ENCODE measurements at regions not wholly inside any gene's neighbourhood (a gene's known extent, or its start where the extent isn't known, plus 50 kb on each side); places are given as distances from the start of the nearest gene placed in this dataset.

- H3K4me1 ChIP-seq (ENCODE audit: control insufficient read depth in 3 of 3, insufficient read depth in 2 of 3, low read depth in 1 of 3, low read length in 2 of 3): peaks cover 0 to 4% (median 0%) of the 10 kb centered on the region in 3 donors
- no peaks in the 10 kb centered on the region for H3K36me3 ChIP-seq (ENCODE audit: control insufficient read depth in 3 of 3, insufficient read depth in 2 of 3, low read depth in 1 of 3, low read length in 3 of 3)
- no peak for DNase-seq
- 79 to 84% (median 82%) methylated on average over 12 of the region's 12 CpGs for WGBS, 3 donors
- no peak for FAIRE-seq
- H3K27me3 ChIP-seq (ENCODE audit: control insufficient read depth in 3 of 3, insufficient read depth in 3 of 3, low read length in 3 of 3): no peaks in the 10 kb centered on the region
- no peak overlapping the region for H3K27ac ChIP-seq (ENCODE audit: low read depth in 1 of 3, low read length in 2 of 3)
- no peak overlapping the region for H3K4me3 ChIP-seq (ENCODE audit: low read depth in 1 of 3, low read length in 3 of 3)
- H3K9me3 ChIP-seq (ENCODE audit: control insufficient read depth in 2 of 2, insufficient read depth in 1 of 2, low read depth in 1 of 2, low read length in 1 of 2): no peaks in the 10 kb centered on the region
Measured at GRCh38 chr1:226804907-226805759, 65.3 kb upstream of the PSEN2 start.

GRCh38 chr1:226800763-226801380 is 61.8 kb upstream of the ITPKB start:
- Histone ChIP-seq H3K36me3 (ENCODE audit: control insufficient read depth in 3 of 3, insufficient read depth in 2 of 3, low read depth in 1 of 3, low read length in 3 of 3) (no peaks in the 10 kb centered on the region), H3K9me3 (ENCODE audit: control insufficient read depth in 2 of 2, insufficient read depth in 1 of 2, low read depth in 1 of 2, low read length in 1 of 2) (no peaks in the 10 kb centered on the region), H3K4me1 (ENCODE audit: control insufficient read depth in 3 of 3, insufficient read depth in 2 of 3, low read depth in 1 of 3, low read length in 2 of 3) (peaks cover 0 to 11% (median 0%) of the 10 kb centered on the region in 3 donors), H3K27ac (ENCODE audit: low read depth in 1 of 3, low read length in 2 of 3) (no peak overlapping the region), H3K27me3 (ENCODE audit: control insufficient read depth in 3 of 3, insufficient read depth in 3 of 3, low read length in 3 of 3) (no peaks in the 10 kb centered on the region), H3K4me3 (ENCODE audit: low read depth in 1 of 3, low read length in 3 of 3) (no peak overlapping the region)
- DNase-seq (no peak), FAIRE-seq (no peak)
- WGBS, 3 donors: 90 to 92% (median 90%) methylated on average over 2 of the region's 2 CpGs

- WGBS, 3 donors: 76 to 90% (median 81%) methylated on average over 12 of the region's 12 CpGs
- FAIRE-seq (no peak), DNase-seq (no peak)
- Histone ChIP-seq H3K4me1 (ENCODE audit: control insufficient read depth in 3 of 3, insufficient read depth in 2 of 3, low read depth in 1 of 3, low read length in 2 of 3) (peaks cover 0 to 9% (median 0%) of the 10 kb centered on the region in 3 donors), H3K4me3 (ENCODE audit: low read depth in 1 of 3, low read length in 3 of 3) (no peak overlapping the region), H3K9me3 (ENCODE audit: control insufficient read depth in 2 of 2, insufficient read depth in 1 of 2, low read depth in 1 of 2, low read length in 1 of 2) (no peaks in the 10 kb centered on the region), H3K36me3 (ENCODE audit: control insufficient read depth in 3 of 3, insufficient read depth in 2 of 3, low read depth in 1 of 3, low read length in 3 of 3) (no peaks in the 10 kb centered on the region), H3K27ac (ENCODE audit: low read depth in 1 of 3, low read length in 2 of 3) (peak overlapping the region in 2 of 3 donors; percentile 15 to 18), H3K27me3 (ENCODE audit: control insufficient read depth in 3 of 3, insufficient read depth in 3 of 3, low read length in 3 of 3) (no peaks in the 10 kb centered on the region)
Measured at GRCh38 chr1:226799634-226800281, 60.7 kb upstream of the ITPKB start.

GRCh38 chr1:226798427-226799411 is 59.6 kb upstream of the ITPKB start:
- no peaks in the 10 kb centered on the region for H3K27me3 ChIP-seq (ENCODE audit: control insufficient read depth in 3 of 3, insufficient read depth in 3 of 3, low read length in 3 of 3)
- no peak overlapping the region for H3K4me3 ChIP-seq (ENCODE audit: low read depth in 1 of 3, low read length in 3 of 3)
- no peak for FAIRE-seq
- peak overlapping the region in 1 of 3 donors; percentile 18 for H3K27ac ChIP-seq (ENCODE audit: low read depth in 1 of 3, low read length in 2 of 3)
- H3K9me3 ChIP-seq (ENCODE audit: control insufficient read depth in 2 of 2, insufficient read depth in 1 of 2, low read depth in 1 of 2, low read length in 1 of 2): no peaks in the 10 kb centered on the region
- WGBS, 3 donors: 67 to 77% (median 74%) methylated on average over 21 to 22 of the region's 22 CpGs
- DNase-seq: peak; percentile 52 to 55
- H3K4me1 ChIP-seq (ENCODE audit: control insufficient read depth in 3 of 3, insufficient read depth in 2 of 3, low read depth in 1 of 3, low read length in 2 of 3): peaks cover 0 to 6% (median 0%) of the 10 kb centered on the region in 3 donors
- no peaks in the 10 kb centered on the region for H3K36me3 ChIP-seq (ENCODE audit: control insufficient read depth in 3 of 3, insufficient read depth in 2 of 3, low read depth in 1 of 3, low read length in 3 of 3)

- DNase-seq (no peak), FAIRE-seq (no peak)
- 94 to 98% (median 97%) methylated on average over 5 of the region's 5 CpGs for WGBS, 3 donors
- no peaks in the 10 kb centered on the region for H3K9me3 ChIP-seq (ENCODE audit: control insufficient read depth in 2 of 2, insufficient read depth in 1 of 2, low read depth in 1 of 2, low read length in 1 of 2)
- peaks cover 0 to 6% (median 0%) of the 10 kb centered on the region in 3 donors for H3K4me1 ChIP-seq (ENCODE audit: control insufficient read depth in 3 of 3, insufficient read depth in 2 of 3, low read depth in 1 of 3, low read length in 2 of 3)
- no peak overlapping the region for H3K4me3 ChIP-seq (ENCODE audit: low read depth in 1 of 3, low read length in 3 of 3)
- no peak overlapping the region for H3K27ac ChIP-seq (ENCODE audit: low read depth in 1 of 3, low read length in 2 of 3)
- H3K27me3 ChIP-seq (ENCODE audit: control insufficient read depth in 3 of 3, insufficient read depth in 3 of 3, low read length in 3 of 3): no peaks in the 10 kb centered on the region
- no peaks in the 10 kb centered on the region for H3K36me3 ChIP-seq (ENCODE audit: control insufficient read depth in 3 of 3, insufficient read depth in 2 of 3, low read depth in 1 of 3, low read length in 3 of 3)
Measured at GRCh38 chr1:226797151-226797550, 58.1 kb upstream of the ITPKB start.

- no peak overlapping the region for H3K27ac ChIP-seq (ENCODE audit: low read depth in 1 of 3, low read length in 2 of 3)
- WGBS, 3 donors: 88 to 92% (median 91%) methylated on average over 2 of the region's 2 CpGs
- no peak for FAIRE-seq
- H3K27me3 ChIP-seq (ENCODE audit: control insufficient read depth in 3 of 3, insufficient read depth in 3 of 3, low read length in 3 of 3): no peaks in the 10 kb centered on the region
- no peaks in the 10 kb centered on the region for H3K9me3 ChIP-seq (ENCODE audit: control insufficient read depth in 2 of 2, insufficient read depth in 1 of 2, low read depth in 1 of 2, low read length in 1 of 2)
- DNase-seq: no peak
- H3K4me3 ChIP-seq (ENCODE audit: low read depth in 1 of 3, low read length in 3 of 3): no peak overlapping the region
- no peaks in the 10 kb centered on the region for H3K36me3 ChIP-seq (ENCODE audit: control insufficient read depth in 3 of 3, insufficient read depth in 2 of 3, low read depth in 1 of 3, low read length in 3 of 3)
- peaks cover 0 to 5% (median 0%) of the 10 kb centered on the region in 3 donors for H3K4me1 ChIP-seq (ENCODE audit: control insufficient read depth in 3 of 3, insufficient read depth in 2 of 3, low read depth in 1 of 3, low read length in 2 of 3)
Measured at GRCh38 chr1:226793620-226794276, 54.7 kb upstream of the ITPKB start.

GRCh38 chr1:226792368-226792767 is 53.3 kb upstream of the ITPKB start:
- no peak for FAIRE-seq
- Histone ChIP-seq H3K27me3 (ENCODE audit: control insufficient read depth in 3 of 3, insufficient read depth in 3 of 3, low read length in 3 of 3) (peaks cover 0 to 3% (median 0%) of the 10 kb centered on the region in 3 donors), H3K9me3 (ENCODE audit: control insufficient read depth in 2 of 2, insufficient read depth in 1 of 2, low read depth in 1 of 2, low read length in 1 of 2) (no peaks in the 10 kb centered on the region), H3K4me3 (ENCODE audit: low read depth in 1 of 3, low read length in 3 of 3) (no peak overlapping the region), H3K27ac (ENCODE audit: low read depth in 1 of 3, low read length in 2 of 3) (no peak overlapping the region), H3K36me3 (ENCODE audit: control insufficient read depth in 3 of 3, insufficient read depth in 2 of 3, low read depth in 1 of 3, low read length in 3 of 3) (no peaks in the 10 kb centered on the region), H3K4me1 (ENCODE audit: control insufficient read depth in 3 of 3, insufficient read depth in 2 of 3, low read depth in 1 of 3, low read length in 2 of 3) (no peaks in the 10 kb centered on the region)
- DNase-seq: no peak
- WGBS, 3 donors: 92 to 100% (median 93%) methylated on average over 1 of the region's 1 CpG
